T-helper 2 cell treated with Interferon-gamma antibody and Interleukin-4, amounts not matched to agents 5 μg/mL and 100 μg/mL, for 36 hours (primary cell): ENCODE measurements at regions not wholly inside any gene's neighbourhood (a gene's known extent, or its start where the extent isn't known, plus 50 kb on each side); places are given as distances from the start of the nearest gene placed in this dataset.
"Not testable (repeated sequence)": the region's sequence is repeated elsewhere in the genome, so short reads cannot be mapped to it uniquely, and the experiment has no call there.

ENCODE experiments used
- DNase-seq: peaks from one replicate; pipeline ENCODE4 v3.0.0; 2021; ENCODE audit warnings: low spot score
- H3K27ac Mint-ChIP-seq: one replicate; pipeline ENCODE4 v1.8.0; 2021; ENCODE audit warnings: mild to moderate bottlenecking, mixed read lengths
- H3K27me3 Mint-ChIP-seq: one replicate; pipeline ENCODE4 v1.8.0; 2021; ENCODE audit warnings: low read depth, mixed read lengths
- H3K36me3 Mint-ChIP-seq: one replicate; pipeline ENCODE4 v1.8.0; 2021; ENCODE audit warnings: low read depth, mixed read lengths
- H3K4me1 Mint-ChIP-seq: one replicate; pipeline ENCODE4 v1.8.0; 2021; ENCODE audit warnings: low read depth, mixed read lengths
- H3K4me3 Mint-ChIP-seq: one replicate; pipeline ENCODE4 v1.8.0; 2022; ENCODE audit warnings: mild to moderate bottlenecking, moderate library complexity, mixed read lengths
- H3K9me3 Mint-ChIP-seq: one replicate; pipeline ENCODE4 v1.8.0; 2021; ENCODE audit warnings: mixed read lengths

- not testable (repeated sequence) for DNase-seq, H3K27ac Mint-ChIP-seq, H3K9me3 Mint-ChIP-seq, H3K4me3 Mint-ChIP-seq, H3K36me3 Mint-ChIP-seq, H3K4me1 Mint-ChIP-seq
- peaks cover 22% of the 10 kb centered on the region for H3K27me3 Mint-ChIP-seq
These were observed 1626.5 kb downstream of the SPATA31A7 start for GRCh38 chr9:62816331-62816730.

GRCh38 chr9:62817214-62817613 lies 1627.4 kb downstream of the SPATA31A7 start:
- H3K9me3 Mint-ChIP-seq, H3K4me3 Mint-ChIP-seq, H3K36me3 Mint-ChIP-seq, DNase-seq, H3K4me1 Mint-ChIP-seq, H3K27ac Mint-ChIP-seq: not testable (repeated sequence)
- peaks cover 22% of the 10 kb centered on the region for H3K27me3 Mint-ChIP-seq

GRCh38 chr9:62822185-62822584 lies 1632.3 kb downstream of the SPATA31A7 start:
- H3K27ac Mint-ChIP-seq, H3K9me3 Mint-ChIP-seq, DNase-seq, H3K4me1 Mint-ChIP-seq, H3K4me3 Mint-ChIP-seq, H3K36me3 Mint-ChIP-seq: not testable (repeated sequence)
- H3K27me3 Mint-ChIP-seq = peaks cover 18% of the 10 kb centered on the region

- not testable (repeated sequence) for DNase-seq, H3K36me3 Mint-ChIP-seq, H3K27ac Mint-ChIP-seq, H3K4me1 Mint-ChIP-seq, H3K9me3 Mint-ChIP-seq, H3K4me3 Mint-ChIP-seq
- peaks cover 22% of the 10 kb centered on the region for H3K27me3 Mint-ChIP-seq
These were observed 1638.4 kb downstream of the SPATA31A7 start for GRCh38 chr9:62827957-62828907.

- H3K36me3 Mint-ChIP-seq, H3K27ac Mint-ChIP-seq, H3K4me3 Mint-ChIP-seq, H3K9me3 Mint-ChIP-seq, DNase-seq, H3K4me1 Mint-ChIP-seq: not testable (repeated sequence)
- H3K27me3 Mint-ChIP-seq = peaks cover 12% of the 10 kb centered on the region
These were observed 1641.1 kb downstream of the SPATA31A7 start for GRCh38 chr9:62830829-62831459.

- not testable (repeated sequence) for H3K4me3 Mint-ChIP-seq, H3K4me1 Mint-ChIP-seq, H3K36me3 Mint-ChIP-seq, H3K9me3 Mint-ChIP-seq, H3K27ac Mint-ChIP-seq, DNase-seq
- peaks cover 12% of the 10 kb centered on the region for H3K27me3 Mint-ChIP-seq
These were observed 1643.7 kb downstream of the SPATA31A7 start for GRCh38 chr9:62833323-62834200.

- peak overlapping the region; percentile 34 for H3K4me3 Mint-ChIP-seq
- not testable (repeated sequence) for H3K4me1 Mint-ChIP-seq, H3K36me3 Mint-ChIP-seq, H3K9me3 Mint-ChIP-seq
- peak; percentile 40 for DNase-seq
- peak overlapping the region; percentile 62 for H3K27ac Mint-ChIP-seq
- H3K27me3 Mint-ChIP-seq = peaks cover 13% of the 10 kb centered on the region
These were observed 1647.5 kb downstream of the SPATA31A7 start for GRCh38 chr9:62837254-62837911.

- H3K36me3 Mint-ChIP-seq, H3K9me3 Mint-ChIP-seq, H3K4me1 Mint-ChIP-seq: not testable (repeated sequence)
- peak; percentile 96 for DNase-seq
- Mint-ChIP-seq H3K4me3 (peak overlapping the region; percentile 83), H3K27me3 (peaks cover 20% of the 10 kb centered on the region), H3K27ac (peak overlapping the region; percentile 84)
These were observed 1648.3 kb downstream of the SPATA31A7 start for GRCh38 chr9:62838024-62838718.

GRCh38 chr9:62839168-62839567 lies 1649.3 kb downstream of the SPATA31A7 start:
- not testable (repeated sequence) for DNase-seq, H3K36me3 Mint-ChIP-seq, H3K4me3 Mint-ChIP-seq, H3K9me3 Mint-ChIP-seq, H3K4me1 Mint-ChIP-seq, H3K27ac Mint-ChIP-seq
- H3K27me3 Mint-ChIP-seq = peaks cover 22% of the 10 kb centered on the region

- peaks cover 22% of the 10 kb centered on the region for H3K27me3 Mint-ChIP-seq
- DNase-seq, H3K36me3 Mint-ChIP-seq, H3K4me1 Mint-ChIP-seq, H3K9me3 Mint-ChIP-seq, H3K27ac Mint-ChIP-seq, H3K4me3 Mint-ChIP-seq: not testable (repeated sequence)
These were observed 1653.3 kb downstream of the SPATA31A7 start for GRCh38 chr9:62843145-62843544.

GRCh38 chr9:62843706-62844290 lies 1654.0 kb downstream of the SPATA31A7 start:
- not testable (repeated sequence) for H3K27ac Mint-ChIP-seq, H3K4me1 Mint-ChIP-seq, H3K4me3 Mint-ChIP-seq, H3K36me3 Mint-ChIP-seq, H3K9me3 Mint-ChIP-seq, DNase-seq
- peaks cover 18% of the 10 kb centered on the region for H3K27me3 Mint-ChIP-seq

GRCh38 chr9:62844681-62845185 lies 1654.9 kb downstream of the SPATA31A7 start:
- not testable (repeated sequence) for H3K27ac Mint-ChIP-seq, H3K9me3 Mint-ChIP-seq, H3K36me3 Mint-ChIP-seq, H3K4me3 Mint-ChIP-seq, DNase-seq, H3K4me1 Mint-ChIP-seq
- peaks cover 17% of the 10 kb centered on the region for H3K27me3 Mint-ChIP-seq
